ENCODE measurements at regions not wholly inside any gene's neighbourhood (a gene's known extent, or its start where the extent isn't known, plus 50 kb on each side); places are given as distances from the start of the nearest gene placed in this dataset.

DNA sequence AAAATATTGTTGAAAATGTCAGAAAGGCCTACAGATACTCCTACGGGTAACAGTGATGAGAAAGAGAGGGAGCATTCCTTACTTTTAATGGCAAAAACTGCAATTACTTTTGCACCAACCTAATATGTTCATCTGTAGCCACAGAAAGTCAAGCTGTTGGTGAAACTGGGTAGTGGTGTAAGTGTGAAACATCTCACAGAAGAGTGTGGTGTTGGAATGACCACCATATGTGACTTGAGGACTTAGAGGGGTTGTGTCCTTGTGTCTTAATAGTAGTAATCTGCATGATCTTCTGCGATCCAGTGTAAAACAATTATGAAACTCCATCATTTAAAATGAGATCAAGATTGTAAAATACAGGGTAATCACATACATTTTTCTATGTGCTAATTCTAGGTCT lies 320.7 kb downstream of the ADGRL2 start:
- TF ChIP-seq Cebpa-rat (IDR thresholded peaks at IDR 0.05): no peak
- H3K4me3 ChIP-seq: no peak overlapping the region
- no peak overlapping the region for H3K9ac ChIP-seq
- no peaks in the 10 kb centered on the region for H4K20me1 ChIP-seq
- H3K9me3 ChIP-seq (replicated peaks in 1 of 11): no peaks in the 10 kb centered on the region
- no peaks in the 10 kb centered on the region for H3K4me1 ChIP-seq
- H3K27me3 ChIP-seq: no peaks in the 10 kb centered on the region
- no peak overlapping the region for H3K4me2 ChIP-seq
- no peak overlapping the region for H3K27ac ChIP-seq
- no peaks in the 10 kb centered on the region for H3K36me3 ChIP-seq

DNA sequence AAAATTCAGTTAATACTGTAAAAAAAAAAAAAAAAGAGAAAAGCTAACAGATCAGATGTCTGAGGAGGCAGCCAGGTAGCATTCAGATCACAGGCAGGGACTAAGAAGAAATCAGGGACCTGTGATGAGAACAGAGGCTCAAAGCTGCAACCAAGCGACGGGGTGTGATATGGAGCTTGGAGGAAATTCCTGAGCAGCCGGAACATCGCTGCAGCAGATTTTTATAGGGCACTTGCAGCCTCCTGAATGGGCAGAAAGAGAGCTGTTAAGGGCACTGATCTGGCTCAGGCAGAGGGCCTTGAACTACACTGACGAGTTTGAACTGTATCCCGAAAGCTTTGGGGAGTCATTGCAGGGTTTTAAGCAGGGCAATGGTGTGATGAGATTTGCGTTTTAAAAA lies 315.4 kb downstream of the ADGRL2 start:
- no peaks in the 10 kb centered on the region for H3K36me3 ChIP-seq
- no peaks in the 10 kb centered on the region for H4K20me1 ChIP-seq
- H3K4me2 ChIP-seq: no peak overlapping the region
- H3K9me3 ChIP-seq (replicated peaks in 1 of 11): no peaks in the 10 kb centered on the region
- TF ChIP-seq Cebpa-rat (IDR thresholded peaks at IDR 0.05): no peak
- H3K4me3 ChIP-seq: no peak overlapping the region
- H3K27ac ChIP-seq: no peak overlapping the region
- no peak overlapping the region for H3K9ac ChIP-seq
- H3K4me1 ChIP-seq: no peaks in the 10 kb centered on the region
- H3K27me3 ChIP-seq: no peaks in the 10 kb centered on the region

DNA sequence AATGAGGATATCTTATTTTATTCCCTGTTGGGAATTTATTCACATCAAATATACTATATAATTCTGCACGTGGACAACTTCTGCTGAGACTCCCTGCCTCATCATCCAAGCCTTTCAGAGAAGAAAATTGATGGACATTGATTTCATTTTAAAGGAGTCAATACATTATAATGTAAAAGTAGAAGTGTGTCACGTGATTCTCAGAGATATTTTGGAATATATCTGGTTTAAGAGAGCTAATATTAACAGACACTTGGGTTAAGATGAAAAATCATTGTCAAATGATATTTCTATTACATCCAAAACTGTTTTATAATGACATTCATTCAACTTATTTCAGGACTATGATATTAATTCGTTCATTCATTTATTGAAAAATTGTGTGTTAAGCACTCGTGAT lies 314.2 kb downstream of the ADGRL2 start:
- Histone ChIP-seq H3K4me1 (no peaks in the 10 kb centered on the region), H3K27me3 (no peaks in the 10 kb centered on the region), H3K9me3 (replicated peaks in 1 of 11) (no peaks in the 10 kb centered on the region), H3K27ac (no peak overlapping the region), H3K4me2 (no peak overlapping the region), H4K20me1 (no peaks in the 10 kb centered on the region), H3K4me3 (no peak overlapping the region), H3K9ac (no peak overlapping the region), H3K36me3 (no peaks in the 10 kb centered on the region)
- no peak for TF ChIP-seq Cebpa-rat (IDR thresholded peaks at IDR 0.05)

DNA sequence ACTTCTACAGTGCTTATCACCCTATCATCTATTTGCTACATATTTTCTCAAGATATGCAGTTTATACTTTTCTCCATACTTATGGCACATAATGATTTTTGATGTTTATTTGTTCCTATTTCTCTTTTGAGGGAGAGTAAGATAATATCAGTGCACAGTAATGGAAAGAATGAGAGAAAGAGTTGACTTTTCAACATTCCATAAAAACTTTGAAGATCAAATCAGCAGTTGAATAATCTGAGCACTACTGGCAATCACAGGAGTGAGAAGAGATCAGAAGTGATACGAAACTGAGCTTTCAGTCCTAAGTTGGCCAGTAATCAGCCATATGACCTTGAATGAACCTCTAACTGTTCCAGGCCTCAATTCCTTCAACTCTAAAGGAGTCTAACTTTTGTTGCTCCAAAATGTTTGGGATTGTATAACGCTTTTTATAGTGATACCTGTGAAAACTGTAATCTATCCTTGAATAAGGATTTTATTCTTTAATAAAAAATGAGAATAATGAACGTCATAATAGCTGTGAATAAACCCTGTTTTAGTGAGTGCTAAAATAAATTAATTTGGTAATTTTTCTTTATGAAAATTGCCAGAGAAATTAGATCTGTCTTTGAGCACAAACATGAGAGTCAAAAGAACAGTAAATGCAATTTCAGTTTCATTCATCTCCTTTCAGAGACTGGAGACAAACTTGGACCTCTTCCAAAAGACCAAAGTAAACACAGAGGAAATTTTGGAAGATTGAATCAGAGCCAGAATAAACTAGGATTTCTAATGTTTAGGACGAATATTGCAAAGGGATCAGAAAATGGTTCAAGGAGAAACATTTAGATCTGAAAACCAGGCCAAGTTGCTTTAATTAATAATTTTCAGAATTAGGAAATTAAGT lies 309.9 kb downstream of the ADGRL2 start:
- TF ChIP-seq Cebpa-rat (IDR thresholded peaks at IDR 0.05): no peak
- no peaks in the 10 kb centered on the region for H4K20me1 ChIP-seq
- H3K36me3 ChIP-seq: no peaks in the 10 kb centered on the region
- H3K4me3 ChIP-seq: no peak overlapping the region
- H3K4me2 ChIP-seq: no peak overlapping the region
- H3K4me1 ChIP-seq: no peaks in the 10 kb centered on the region
- H3K27ac ChIP-seq: no peak overlapping the region
- no peaks in the 10 kb centered on the region for H3K27me3 ChIP-seq
- H3K9me3 ChIP-seq (replicated peaks in 1 of 11): no peaks in the 10 kb centered on the region
- H3K9ac ChIP-seq: no peak overlapping the region

DNA sequence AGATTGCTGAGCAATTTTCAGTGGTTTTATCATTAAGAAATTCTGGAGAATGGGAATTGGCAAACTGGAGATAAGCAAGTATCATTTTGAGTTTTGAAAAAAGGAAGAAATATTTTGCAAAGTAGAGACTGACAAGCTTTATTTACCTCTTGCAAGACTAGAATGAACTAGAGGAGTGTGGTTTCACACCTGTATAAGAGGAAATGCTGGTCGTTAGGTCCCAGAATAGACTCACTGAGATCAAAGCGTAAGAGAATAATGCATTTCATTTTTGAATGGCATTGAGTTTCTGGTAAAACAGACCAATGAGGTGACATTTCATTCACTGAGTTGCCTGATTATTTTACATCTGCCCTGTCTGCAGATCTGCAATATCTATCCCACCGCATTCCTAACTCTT lies 308.1 kb downstream of the ADGRL2 start:
- Histone ChIP-seq H3K36me3 (no peaks in the 10 kb centered on the region), H4K20me1 (no peaks in the 10 kb centered on the region), H3K9ac (no peak overlapping the region), H3K4me3 (no peak overlapping the region), H3K27ac (no peak overlapping the region), H3K9me3 (replicated peaks in 1 of 11) (no peaks in the 10 kb centered on the region), H3K27me3 (no peaks in the 10 kb centered on the region), H3K4me2 (no peak overlapping the region), H3K4me1 (no peaks in the 10 kb centered on the region)
- no peak for TF ChIP-seq Cebpa-rat (IDR thresholded peaks at IDR 0.05)

DNA sequence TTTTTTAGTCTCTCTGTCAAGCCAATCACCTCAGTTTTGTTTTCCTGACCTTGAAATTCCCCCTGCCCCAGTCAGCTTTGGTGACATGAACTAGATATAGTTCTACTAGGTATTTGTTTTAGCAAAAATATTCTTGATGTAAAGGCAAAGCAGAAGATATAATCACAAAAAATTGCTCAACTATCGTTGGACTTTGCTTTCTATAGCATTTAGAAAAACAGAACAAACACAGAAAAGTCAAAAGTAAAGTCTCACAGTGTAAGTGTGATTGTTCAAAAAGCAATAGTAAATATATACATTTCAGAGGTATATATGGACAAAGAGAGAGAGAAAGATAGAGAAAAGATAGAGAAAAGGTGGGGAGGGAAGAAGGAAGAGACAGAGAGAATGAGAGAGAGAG lies 305.9 kb downstream of the ADGRL2 start:
- TF ChIP-seq Cebpa-rat (IDR thresholded peaks at IDR 0.05): no peak
- H3K36me3 ChIP-seq: no peaks in the 10 kb centered on the region
- H3K27me3 ChIP-seq: no peaks in the 10 kb centered on the region
- no peak overlapping the region for H3K4me2 ChIP-seq
- H3K4me1 ChIP-seq: no peaks in the 10 kb centered on the region
- no peak overlapping the region for H3K27ac ChIP-seq
- no peaks in the 10 kb centered on the region for H3K9me3 ChIP-seq (replicated peaks in 1 of 11)
- H4K20me1 ChIP-seq: no peaks in the 10 kb centered on the region
- no peak overlapping the region for H3K9ac ChIP-seq
- H3K4me3 ChIP-seq: no peak overlapping the region

DNA sequence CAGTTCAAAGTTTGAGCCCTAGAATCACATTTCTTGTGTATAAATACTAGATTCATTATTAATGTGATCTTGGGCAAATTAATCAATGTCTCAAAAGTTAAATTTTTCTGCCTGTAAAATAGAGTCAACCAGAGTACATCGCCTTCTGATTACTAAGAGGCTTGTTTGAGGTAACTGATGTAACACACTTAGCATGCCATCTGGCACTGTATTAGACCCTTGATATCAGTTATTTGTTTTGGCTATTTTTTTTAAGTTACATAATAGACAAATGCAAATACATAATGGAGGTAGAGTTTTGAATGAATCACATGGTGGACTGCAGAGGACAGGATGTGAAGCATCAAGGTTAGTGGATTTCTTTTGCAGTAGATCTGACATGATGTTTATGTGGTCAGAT lies 298.4 kb downstream of the ADGRL2 start:
- H3K4me1 ChIP-seq: no peaks in the 10 kb centered on the region
- no peak for TF ChIP-seq Cebpa-rat (IDR thresholded peaks at IDR 0.05)
- no peak overlapping the region for H3K4me2 ChIP-seq

DNA sequence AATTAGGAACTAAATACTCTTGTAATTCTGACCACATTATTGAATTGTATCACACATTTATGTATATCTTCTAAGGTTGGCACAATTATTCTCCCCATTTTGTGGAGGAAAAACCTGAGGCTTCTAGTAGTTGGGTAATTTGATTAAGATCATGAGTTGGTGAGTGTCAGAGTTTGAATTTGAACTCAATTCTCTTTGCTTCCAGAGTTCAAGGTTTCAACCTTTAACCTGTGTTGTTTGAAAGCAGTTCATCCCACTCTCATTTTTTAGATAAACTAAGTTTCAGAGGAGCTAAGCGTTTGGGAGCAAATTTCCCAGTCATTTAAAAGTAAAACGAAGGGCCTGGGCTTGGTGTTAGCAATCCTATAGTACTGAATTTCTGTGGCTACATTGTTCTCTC lies 293.4 kb downstream of the ADGRL2 start:
- no peaks in the 10 kb centered on the region for H3K36me3 ChIP-seq
- no peak overlapping the region for H3K4me2 ChIP-seq
- H3K9ac ChIP-seq: no peak overlapping the region
- H3K4me3 ChIP-seq: no peak overlapping the region
- H3K9me3 ChIP-seq (replicated peaks in 1 of 11): no peaks in the 10 kb centered on the region
- TF ChIP-seq Cebpa-rat (IDR thresholded peaks at IDR 0.05): no peak
- no peaks in the 10 kb centered on the region for H3K4me1 ChIP-seq
- no peak overlapping the region for H3K27ac ChIP-seq
- no peaks in the 10 kb centered on the region for H3K27me3 ChIP-seq
- no peaks in the 10 kb centered on the region for H4K20me1 ChIP-seq

More for the DNA sequence above, 298.4 kb downstream of the ADGRL2 start:
- Histone ChIP-seq H3K27ac (no peak overlapping the region), H3K9ac (no peak overlapping the region), H3K4me3 (no peak overlapping the region), H3K9me3 (replicated peaks in 1 of 11) (no peaks in the 10 kb centered on the region), H4K20me1 (no peaks in the 10 kb centered on the region), H3K36me3 (no peaks in the 10 kb centered on the region), H3K27me3 (no peaks in the 10 kb centered on the region)

DNA sequence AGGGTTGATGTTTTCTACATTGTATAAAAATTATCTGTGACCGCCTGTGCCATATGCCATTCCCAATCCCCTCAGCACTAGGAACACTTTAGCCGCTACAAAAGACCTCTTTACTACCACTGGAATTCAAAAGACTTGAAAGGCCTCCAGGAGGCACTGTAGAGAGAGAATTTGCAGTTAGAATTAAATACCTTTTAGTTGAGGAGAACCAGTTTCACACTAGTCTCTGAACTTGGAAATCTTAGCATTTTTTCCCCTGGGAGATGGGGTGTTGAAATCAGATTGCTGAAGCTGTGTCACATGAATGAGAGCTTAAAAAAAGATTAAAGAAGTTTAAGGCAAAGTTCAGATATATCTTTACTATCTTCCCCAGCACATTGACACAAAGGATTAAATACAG lies 291.0 kb downstream of the ADGRL2 start:
- H3K9me3 ChIP-seq (replicated peaks in 1 of 11): no peaks in the 10 kb centered on the region
- peaks cover 0 to 2% (median 0%) of the 10 kb centered on the region in 10 experiments; a peak in 1 of 20 replicates for H3K4me1 ChIP-seq

DNA sequence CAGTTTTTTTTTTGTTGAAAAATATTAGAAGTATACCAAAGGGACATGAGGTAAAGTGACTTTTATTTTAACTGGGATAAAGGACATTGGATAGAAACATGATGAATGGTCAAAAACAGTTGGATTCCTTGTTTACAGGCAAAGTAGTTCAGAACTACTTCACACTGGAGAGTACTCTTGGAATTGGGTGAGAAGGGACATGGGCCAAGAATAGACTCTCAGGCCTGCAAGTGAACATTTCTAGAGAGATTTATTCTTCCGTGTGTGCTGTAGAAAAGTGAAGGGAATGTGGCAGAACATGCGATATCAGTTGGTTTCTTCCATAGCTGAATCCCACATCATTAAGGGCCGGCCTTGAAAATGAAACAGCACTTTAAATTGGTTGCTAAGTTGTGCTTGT lies 290.5 kb downstream of the ADGRL2 start:
- no peaks in the 10 kb centered on the region for H4K20me1 ChIP-seq

More for the DNA sequence above, 291.0 kb downstream of the ADGRL2 start:
- Histone ChIP-seq H3K4me3 (no peak overlapping the region), H4K20me1 (no peaks in the 10 kb centered on the region), H3K4me2 (no peak overlapping the region), H3K9ac (no peak overlapping the region), H3K36me3 (no peaks in the 10 kb centered on the region), H3K27me3 (no peaks in the 10 kb centered on the region), H3K27ac (no peak overlapping the region)
- no peak for TF ChIP-seq Cebpa-rat (IDR thresholded peaks at IDR 0.05)

More for the DNA sequence above, 290.5 kb downstream of the ADGRL2 start:
- Histone ChIP-seq H3K27ac (no peak overlapping the region), H3K27me3 (no peaks in the 10 kb centered on the region), H3K36me3 (no peaks in the 10 kb centered on the region), H3K4me2 (no peak overlapping the region), H3K4me1 (peaks cover 0 to 5% (median 0%) of the 10 kb centered on the region in 10 experiments; a peak in 1 of 20 replicates), H3K9me3 (replicated peaks in 1 of 11) (no peaks in the 10 kb centered on the region), H3K9ac (no peak overlapping the region), H3K4me3 (no peak overlapping the region)
- TF ChIP-seq Cebpa-rat (IDR thresholded peaks at IDR 0.05): no peak
